ENCODE measurements at regions not wholly inside any gene's neighbourhood (a gene's known extent, or its start where the extent isn't known, plus 50 kb on each side); places are given as distances from the start of the nearest gene placed in this dataset.
A peak's percentile ranks its signal among the peaks of the same experiment; 100 is the strongest.

DNA sequence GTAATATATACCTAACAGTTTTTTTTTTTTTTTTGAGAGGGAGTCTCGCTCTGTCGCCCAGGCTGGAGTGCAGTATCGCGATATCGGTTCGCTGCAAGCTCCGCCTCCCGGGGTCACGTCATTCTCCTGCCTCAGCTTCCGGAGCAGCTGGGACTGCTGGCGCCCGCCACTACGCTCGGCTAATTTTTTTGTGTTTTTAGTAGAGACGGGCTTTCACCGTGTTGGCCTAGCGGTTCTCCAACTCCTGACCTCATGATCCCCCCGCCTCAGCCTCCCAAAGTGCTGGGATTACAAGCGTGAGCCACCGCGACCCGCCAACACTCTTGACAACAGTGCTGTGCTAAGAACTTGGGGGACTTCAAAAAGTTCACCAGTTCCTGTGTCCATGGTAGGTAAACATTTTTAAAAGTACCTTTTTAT, 63.5 kb downstream of the FOXG1 start (continued):
- TF ChIP-seq, protein P1, sequence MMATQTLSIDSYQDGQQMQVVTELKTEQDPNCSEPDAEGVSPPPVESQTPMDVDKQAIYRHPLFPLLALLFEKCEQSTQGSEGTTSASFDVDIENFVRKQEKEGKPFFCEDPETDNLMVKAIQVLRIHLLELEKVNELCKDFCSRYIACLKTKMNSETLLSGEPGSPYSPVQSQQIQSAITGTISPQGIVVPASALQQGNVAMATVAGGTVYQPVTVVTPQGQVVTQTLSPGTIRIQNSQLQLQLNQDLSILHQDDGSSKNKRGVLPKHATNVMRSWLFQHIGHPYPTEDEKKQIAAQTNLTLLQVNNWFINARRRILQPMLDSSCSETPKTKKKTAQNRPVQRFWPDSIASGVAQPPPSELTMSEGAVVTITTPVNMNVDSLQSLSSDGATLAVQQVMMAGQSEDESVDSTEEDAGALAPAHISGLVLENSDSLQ (IDR thresholded peaks at IDR 0.05) = peak; percentile 48; the same call in 1 of the 2 replicates
- TF ChIP-seq, protein P2, sequence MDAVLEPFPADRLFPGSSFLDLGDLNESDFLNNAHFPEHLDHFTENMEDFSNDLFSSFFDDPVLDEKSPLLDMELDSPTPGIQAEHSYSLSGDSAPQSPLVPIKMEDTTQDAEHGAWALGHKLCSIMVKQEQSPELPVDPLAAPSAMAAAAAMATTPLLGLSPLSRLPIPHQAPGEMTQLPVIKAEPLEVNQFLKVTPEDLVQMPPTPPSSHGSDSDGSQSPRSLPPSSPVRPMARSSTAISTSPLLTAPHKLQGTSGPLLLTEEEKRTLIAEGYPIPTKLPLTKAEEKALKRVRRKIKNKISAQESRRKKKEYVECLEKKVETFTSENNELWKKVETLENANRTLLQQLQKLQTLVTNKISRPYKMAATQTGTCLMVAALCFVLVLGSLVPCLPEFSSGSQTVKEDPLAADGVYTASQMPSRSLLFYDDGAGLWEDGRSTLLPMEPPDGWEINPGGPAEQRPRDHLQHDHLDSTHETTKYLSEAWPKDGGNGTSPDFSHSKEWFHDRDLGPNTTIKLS (IDR thresholded peaks at IDR 0.05; ENCODE audit: borderline replicate concordance, low read depth) = peak; percentile 76

DNA sequence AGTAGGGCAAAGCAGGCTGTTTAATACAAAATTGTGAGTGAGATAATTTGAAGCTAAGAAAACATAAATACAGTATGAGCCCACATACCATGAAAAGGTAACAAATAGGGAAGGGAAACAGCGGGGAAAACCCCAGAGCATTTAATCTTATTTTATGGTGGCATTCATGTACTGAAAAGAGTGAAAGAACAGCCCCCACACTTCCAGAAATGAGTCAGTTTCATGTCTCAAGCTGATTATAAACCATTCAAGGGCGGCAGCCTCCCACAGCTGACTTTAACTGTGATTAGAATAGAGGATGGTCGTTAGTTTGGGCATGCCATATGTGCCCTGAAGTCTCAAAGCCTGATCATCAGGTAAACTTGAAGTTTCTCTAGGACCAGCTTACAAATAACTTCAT, 64.5 kb downstream of the FOXG1 start:
- H3K27me3 ChIP-seq (ENCODE audit: control insufficient read depth in 2 of 2, insufficient read depth in 2 of 2, low read length in 2 of 2) = no peaks in the 10 kb centered on the region
- H4K20me1 ChIP-seq (replicated peaks; ENCODE audit: control insufficient read depth, insufficient read depth, low read length) = no peaks in the 10 kb centered on the region
- no peaks in the 10 kb centered on the region; a peak in 1 of 5 replicates for H3K4me1 ChIP-seq (replicated peaks in 1 of 2; ENCODE audit: control insufficient read depth in 2 of 2, insufficient read depth in 2 of 2, low read length in 2 of 2)
- H3K4me3 ChIP-seq = peak overlapping the region; percentile 67
- DNase-seq (ENCODE audit: extremely low read depth in 1 of 4, low spot score in 3 of 4) (peak in 2 of 4 experiments; percentile 16 to 56), FAIRE-seq (peak; percentile 70), ATAC-seq (peak; percentile 81)
- peak overlapping the region; percentile 90; the same call in 2 of the 3 replicates for H3K27ac ChIP-seq (ENCODE audit: extremely low read depth, low read depth, low read length)
- H3K9ac ChIP-seq (ENCODE audit: insufficient read depth in 1 of 2, low read depth in 2 of 2, low read length in 2 of 2) = peak overlapping the region; percentile 52 to 92; a peak in 3 of 4 replicates
- H3K36me3 ChIP-seq (ENCODE audit: control insufficient read depth, insufficient read depth, low read length) = peaks cover 32% of the 10 kb centered on the region; the same call in 2 of the 3 replicates
- H3K4me2 ChIP-seq (ENCODE audit: insufficient read depth, low read length) = peak overlapping the region; percentile 82
- intact Hi-C loops (cut with micrococcal nuclease) = no loop called here
- no peaks in the 10 kb centered on the region for H3K9me3 ChIP-seq (replicated peaks; ENCODE audit: control insufficient read depth, insufficient read depth, low read depth, low read length)
- POLR2A ChIA-PET = interaction anchor here (0.8 to 1.4 kb wide), 3 partner anchors 8 to 63 kb away, joined by 3 to 6 read pairs (median 4); no protein-coding TSS in a partner anchor
- H2AFZ ChIP-seq (ENCODE audit: low read depth, low read length) = peak overlapping the region; percentile 14; the same call in 1 of the 2 replicates
- BruUV-seq (replicated peaks) = no TSS peak
- WGBS (ENCODE audit: insufficient coverage, low coverage, missing lambda C conversion rate) = 0% methylated on average over 2 of the region's 3 CpGs
- H3K79me2 ChIP-seq (ENCODE audit: control insufficient read depth, insufficient read depth, low read length) = peaks cover 28% of the 10 kb centered on the region
- in situ Hi-C loops (cut with MboI) = no loop called here
- CTCF ChIA-PET (ENCODE audit: low intra/inter-chr PET ratio) = no interaction called here
- H3K9me1 ChIP-seq (ENCODE audit: control insufficient read depth, insufficient read depth, low read length) = no peaks in the 10 kb centered on the region
- TF ChIP-seq, protein P3, sequence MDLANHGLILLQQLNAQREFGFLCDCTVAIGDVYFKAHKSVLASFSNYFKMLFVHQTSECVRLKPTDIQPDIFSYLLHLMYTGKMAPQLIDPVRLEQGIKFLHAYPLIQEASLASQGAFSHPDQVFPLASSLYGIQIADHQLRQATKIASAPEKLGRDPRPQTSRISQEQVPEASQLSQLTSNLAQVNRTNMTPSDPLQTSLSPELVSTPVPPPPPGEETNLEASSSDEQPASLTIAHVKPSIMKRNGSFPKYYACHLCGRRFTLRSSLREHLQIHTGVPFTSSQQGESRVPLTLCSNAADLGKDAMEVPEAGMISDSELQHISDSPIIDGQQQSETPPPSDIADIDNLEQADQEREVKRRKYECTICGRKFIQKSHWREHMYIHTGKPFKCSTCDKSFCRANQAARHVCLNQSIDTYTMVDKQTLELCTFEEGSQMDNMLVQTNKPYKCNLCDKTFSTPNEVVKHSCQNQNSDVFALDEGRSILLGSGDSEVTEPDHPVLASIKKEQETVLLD (IDR thresholded peaks at IDR 0.05) = no peak
- TF ChIP-seq HNRNPK (IDR thresholded peaks at IDR 0.05; ENCODE audit: low read depth, low read length, poor library complexity, severe bottlenecking) (no peak), HDAC8 (tag; IDR thresholded peaks at IDR 0.05) (no peak)
- TF ChIP-seq, protein P4, sequence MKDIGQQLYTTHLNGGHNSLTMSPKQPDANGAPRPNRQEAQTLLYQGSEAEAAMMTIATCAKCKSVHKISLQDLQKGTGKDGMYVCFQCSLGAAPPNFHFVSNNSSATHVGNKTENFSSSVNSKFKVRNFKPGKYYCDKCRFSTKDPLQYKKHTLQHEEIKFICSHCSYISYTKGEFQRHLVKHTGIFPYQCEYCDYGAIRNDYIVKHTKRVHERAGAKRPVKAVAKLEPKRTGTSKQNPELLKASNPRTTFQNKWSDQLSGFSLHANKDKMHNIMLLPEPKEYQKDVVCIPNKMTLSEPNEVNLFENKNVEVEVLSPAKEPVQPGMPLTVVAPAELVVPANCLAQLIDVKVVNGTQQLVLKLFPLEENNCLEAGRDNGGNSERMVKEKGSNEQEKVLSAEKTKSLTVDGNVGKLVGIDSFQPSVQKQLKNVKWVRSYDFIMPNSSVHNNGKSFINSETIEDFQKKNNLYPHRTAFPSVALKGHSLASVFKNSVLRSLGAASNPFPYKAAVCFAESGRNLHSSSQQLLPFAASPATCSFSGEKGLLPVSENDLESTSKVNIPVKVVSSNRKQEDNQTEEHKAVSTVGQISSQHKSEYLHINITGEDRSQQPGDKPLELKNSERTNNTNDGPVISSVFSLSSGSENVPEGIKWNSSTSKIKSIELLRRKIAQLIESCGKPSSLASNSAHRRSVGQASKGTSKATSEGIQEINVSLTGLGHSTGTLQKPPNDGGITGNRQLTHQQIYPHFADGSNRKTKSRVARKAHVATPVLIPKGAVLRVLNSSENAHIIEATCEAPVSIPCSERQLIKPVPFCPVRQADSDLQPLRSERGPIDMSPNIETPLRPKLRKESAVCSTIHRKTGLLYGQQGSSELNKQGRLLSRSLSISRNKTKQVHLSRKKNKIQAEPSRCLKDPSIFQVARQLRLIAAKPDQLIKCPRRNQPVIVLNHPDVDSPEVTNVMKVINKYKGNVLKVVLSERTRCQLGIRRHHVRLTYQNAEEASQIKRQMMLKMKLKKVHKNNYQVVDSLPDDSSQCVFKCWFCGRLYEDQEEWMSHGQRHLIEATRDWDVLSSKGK (CRISPR knock-in tag; IDR thresholded peaks at IDR 0.05) = no peak
- TF ChIP-seq, protein P5, sequence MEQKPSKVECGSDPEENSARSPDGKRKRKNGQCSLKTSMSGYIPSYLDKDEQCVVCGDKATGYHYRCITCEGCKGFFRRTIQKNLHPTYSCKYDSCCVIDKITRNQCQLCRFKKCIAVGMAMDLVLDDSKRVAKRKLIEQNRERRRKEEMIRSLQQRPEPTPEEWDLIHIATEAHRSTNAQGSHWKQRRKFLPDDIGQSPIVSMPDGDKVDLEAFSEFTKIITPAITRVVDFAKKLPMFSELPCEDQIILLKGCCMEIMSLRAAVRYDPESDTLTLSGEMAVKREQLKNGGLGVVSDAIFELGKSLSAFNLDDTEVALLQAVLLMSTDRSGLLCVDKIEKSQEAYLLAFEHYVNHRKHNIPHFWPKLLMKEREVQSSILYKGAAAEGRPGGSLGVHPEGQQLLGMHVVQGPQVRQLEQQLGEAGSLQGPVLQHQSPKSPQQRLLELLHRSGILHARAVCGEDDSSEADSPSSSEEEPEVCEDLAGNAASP (IDR thresholded peaks at IDR 0.05) = no peak
- TF ChIP-seq, protein P6, sequence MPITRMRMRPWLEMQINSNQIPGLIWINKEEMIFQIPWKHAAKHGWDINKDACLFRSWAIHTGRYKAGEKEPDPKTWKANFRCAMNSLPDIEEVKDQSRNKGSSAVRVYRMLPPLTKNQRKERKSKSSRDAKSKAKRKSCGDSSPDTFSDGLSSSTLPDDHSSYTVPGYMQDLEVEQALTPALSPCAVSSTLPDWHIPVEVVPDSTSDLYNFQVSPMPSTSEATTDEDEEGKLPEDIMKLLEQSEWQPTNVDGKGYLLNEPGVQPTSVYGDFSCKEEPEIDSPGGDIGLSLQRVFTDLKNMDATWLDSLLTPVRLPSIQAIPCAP (CRISPR knock-in tag; IDR thresholded peaks at IDR 0.05; ENCODE audit: borderline replicate concordance) = no peak
